GM03348 (cell line): ENCODE measurements at regions not wholly inside any gene's neighbourhood (a gene's known extent, or its start where the extent isn't known, plus 50 kb on each side); places are given as distances from the start of the nearest gene placed in this dataset.

Source experiments
- DNase-seq: peaks from one replicate; pipeline ENCODE4 v3.0.0; 2012; ENCODE audit warnings: low spot score

DNA sequence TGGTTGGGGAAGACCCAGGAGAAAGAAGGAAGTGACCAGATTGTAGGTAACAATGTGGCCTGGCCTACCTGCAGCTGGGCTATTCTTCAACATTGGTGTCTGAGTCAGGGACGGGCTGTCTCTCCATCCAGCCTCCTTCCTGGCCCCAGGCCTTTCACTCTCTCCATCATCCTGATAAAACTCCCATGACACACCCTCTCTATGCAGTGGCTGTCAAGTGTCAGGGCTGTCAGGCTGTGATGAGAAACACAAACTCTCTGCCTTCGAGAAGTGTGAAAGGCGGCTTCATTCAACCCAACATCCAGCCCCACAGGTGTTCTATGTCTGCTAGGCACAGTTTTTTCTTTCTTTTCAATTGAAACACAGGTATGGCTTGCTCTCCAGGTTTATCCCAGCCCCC is 153.3 kb upstream of the VSTM2B start:
- no peak for DNase-seq

DNA sequence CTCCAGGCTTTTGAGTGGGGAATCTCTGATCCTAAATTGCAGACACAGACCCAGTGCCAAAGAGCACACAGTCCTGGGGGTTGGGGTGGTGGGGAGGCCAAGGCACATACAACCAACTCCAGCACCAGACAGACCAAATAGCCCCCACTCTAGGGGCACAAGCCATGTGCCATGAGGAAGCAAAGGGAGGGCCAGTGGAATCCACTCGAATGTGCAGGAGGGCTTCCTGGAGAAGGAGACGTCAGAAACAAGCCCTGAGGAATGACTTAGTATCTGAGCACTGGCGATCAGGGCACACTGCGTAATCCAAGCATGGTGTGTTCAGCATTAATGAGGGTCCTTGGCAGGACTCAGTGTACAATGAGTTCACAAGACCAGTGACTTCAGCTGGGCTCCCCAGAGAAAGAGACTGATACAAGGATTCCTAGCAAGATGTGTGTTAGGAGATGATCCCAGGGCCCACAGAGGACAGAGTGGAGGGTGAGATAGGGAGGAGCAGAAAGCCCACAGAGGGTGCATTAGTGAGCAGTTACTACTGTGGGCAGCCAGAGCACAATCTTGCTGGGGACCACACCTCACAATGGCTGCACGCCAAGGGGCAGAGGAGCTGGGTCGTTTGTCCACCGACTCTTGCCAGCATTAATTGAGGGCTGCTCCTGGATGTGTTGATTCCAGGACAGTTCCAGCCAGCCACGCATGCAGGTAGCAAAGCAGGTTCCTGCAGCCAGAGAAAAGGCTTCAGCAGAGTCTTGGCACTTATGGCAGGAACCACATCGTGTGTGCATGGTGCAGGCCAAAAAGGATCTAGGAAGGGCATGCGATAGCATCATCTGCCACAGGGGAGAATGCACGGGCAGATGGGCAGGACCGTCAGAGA is 152.6 kb upstream of the VSTM2B start:
- DNase-seq, result no peak

- no peak for DNase-seq
These were observed 150.2 kb upstream of the VSTM2B start for GRCh38 chr19:29375429-29376119.

GRCh38 chr19:29376855-29377354 is 148.9 kb upstream of the VSTM2B start:
- no peak for DNase-seq

DNA sequence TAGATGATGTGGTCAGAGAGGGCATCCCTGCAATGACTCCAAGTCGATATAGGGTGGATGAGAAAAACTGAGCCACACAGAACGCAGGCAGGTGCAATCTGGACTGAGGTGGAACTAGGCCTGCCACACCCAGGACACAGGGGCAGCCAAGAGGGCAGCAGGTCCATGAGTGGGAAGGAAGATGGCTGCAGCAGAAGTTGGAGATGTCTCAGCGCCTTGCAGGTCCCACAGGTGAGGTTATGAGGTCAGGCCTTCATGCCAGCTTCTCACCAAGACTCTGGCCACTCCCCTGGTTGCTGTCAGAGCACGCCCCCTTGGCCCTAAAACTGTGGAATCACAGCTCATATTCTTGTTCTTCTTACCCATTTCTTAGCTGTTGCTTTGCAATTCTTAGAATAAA is 147.7 kb upstream of the VSTM2B start:
- DNase-seq, result no peak

GRCh38 chr19:29378543-29379080 is 147.2 kb upstream of the VSTM2B start:
- no peak for DNase-seq

- no peak for DNase-seq
These were observed 146.4 kb upstream of the VSTM2B start for GRCh38 chr19:29379257-29380021.

DNA sequence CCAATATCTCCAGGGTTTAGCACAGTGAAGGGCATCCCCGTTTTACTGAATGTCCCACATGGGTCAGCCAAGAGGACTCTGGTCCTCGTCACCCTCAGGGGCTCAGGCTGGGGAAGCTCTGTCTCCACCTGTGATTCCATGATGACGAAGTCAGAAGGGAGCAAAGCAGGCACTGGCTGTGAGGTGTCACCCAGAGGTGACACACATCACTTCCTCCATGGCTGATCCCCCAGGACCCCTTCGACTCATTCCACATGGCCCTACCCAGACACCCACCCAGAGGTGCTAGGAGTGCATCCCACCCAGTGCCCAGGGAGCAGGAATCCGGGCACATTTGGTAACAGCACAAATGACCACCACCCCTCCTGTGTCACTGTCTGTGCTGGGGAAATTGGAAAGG is 145.2 kb upstream of the VSTM2B start:
- DNase-seq, result no peak

DNA sequence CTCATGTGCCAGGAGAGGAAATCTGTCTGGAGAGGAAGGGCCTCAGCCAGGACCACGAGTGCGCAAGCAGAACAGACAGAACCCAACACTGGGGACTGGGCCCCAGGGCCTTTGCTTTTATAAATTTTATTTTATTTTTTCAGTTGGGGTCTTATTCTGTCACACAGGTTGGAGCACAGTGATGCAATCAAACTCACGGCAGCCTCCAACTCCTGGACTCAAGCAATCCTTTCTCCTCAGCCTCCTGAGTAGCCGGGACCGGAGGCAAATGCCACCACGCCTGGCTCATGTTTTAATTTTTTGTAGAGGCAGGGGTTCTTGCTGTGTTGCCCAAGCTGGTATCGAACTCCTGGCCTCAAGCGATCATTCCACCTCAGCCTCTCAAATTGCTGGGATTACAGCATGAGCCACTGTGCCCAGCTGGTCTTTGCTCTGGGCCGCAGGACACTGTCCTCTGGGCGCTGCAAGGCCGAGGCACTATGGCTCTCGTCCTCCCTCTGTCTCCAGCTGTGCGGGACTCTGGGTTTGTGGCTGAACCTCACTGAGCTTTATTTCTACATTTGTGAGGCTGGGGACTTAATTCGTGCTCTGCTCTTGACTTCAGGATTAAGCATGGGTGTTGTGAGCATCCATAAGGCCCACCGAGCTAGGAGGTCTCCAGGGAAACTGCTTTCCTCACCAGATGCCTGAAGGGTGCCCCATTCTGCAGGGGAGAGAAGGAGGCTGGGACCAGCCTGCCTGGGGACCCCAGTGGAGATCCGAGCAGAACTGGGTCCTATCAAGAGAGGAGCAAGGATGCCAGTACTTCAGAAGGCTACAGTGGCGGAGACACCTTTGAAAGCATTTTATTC is 144.2 kb upstream of the VSTM2B start:
- no peak for DNase-seq

- DNase-seq, result no peak
These were observed 142.1 kb upstream of the VSTM2B start for GRCh38 chr19:29383696-29384095.

DNA sequence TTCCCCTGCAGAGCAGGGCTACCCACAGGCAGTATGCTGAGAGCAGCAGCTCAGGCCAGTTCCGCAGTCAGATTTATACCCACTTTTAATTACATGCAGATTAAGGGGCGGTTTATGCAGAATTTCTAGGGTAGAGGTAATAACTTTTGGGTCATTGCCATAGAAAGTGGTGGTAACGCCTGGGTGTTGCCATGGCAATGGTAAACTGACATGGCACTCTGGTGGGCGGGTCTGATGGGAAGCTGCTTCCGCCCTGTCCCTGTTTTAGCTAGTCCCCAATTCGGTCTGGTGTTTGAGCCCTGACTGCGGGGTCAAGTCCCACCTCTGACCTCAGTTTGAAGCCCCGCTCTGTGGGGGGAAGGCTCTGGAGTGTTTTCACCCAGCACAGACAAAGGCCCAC is 141.1 kb upstream of the VSTM2B start:
- DNase-seq, result no peak

DNA sequence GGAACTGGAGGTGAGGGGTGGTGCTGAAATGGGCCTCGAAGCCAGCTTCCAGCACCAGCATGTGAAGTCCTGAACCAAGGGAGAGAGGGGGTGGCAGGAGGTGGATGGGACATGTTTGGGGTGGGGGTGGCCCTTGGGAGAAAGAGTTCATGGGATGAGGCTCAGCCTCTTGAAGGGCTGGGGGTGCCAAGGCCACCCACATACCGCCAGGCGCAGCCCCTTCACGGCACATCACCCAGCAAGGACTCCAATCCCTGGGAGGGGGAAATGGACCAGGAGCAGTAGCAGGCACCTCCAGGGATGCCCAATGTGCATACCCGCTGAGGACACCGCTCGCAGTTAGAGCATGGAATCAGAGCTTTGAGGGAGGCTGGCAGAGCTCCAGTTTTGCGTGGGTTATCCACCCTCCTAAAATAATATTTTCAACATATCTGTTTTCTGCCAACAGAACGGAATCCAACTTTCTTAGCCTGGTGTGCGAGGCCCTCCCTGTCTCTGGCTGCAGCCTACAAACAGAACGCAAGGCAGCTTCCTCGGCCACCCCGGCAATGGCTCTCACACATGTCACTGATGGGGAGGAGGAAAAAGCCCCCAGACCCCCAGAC is 140.5 kb upstream of the VSTM2B start:
- DNase-seq, result no peak

DNA sequence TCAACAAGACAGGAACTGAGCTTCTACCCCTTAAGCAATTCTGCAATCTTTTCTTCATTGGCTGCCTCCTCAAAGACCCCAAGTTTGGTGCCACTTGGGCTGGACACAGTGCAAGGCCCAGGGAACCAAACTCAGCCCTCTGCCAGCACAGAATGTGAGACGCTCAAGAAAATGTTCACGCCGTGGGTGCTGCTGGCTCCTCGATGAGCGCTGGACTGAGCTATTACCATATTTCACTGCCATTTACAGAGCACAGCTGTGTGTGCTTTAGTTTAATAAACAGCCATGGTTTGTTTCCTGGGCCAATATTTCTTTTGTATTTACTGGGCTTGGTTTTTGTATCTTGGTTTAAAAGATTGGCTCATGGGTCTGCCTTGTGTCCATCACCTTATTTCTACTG is 138.8 kb upstream of the VSTM2B start:
- DNase-seq, result no peak

DNA sequence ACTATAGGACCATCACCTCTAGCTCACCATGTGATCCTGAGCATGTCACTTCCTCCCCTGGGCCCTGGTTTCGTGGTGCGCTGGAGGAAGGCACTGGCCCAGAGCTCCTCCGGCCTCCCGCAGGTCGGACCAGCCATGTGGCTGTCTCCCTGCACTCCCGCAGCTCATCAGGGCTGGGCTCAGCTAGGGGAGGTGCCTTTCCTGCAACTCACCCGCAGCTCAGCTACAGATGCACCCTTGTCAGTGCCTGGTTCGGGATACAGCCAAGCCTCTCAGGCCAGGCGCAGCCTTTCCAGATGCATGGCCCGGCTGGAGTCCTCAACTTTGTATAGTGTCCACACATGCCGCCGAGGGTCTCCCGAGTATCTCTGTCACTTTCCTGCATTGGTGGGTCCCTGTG is 138.2 kb upstream of the VSTM2B start:
- DNase-seq, result no peak

- no peak for DNase-seq
These were observed 136.3 kb upstream of the VSTM2B start for GRCh38 chr19:29389495-29389894.

DNA sequence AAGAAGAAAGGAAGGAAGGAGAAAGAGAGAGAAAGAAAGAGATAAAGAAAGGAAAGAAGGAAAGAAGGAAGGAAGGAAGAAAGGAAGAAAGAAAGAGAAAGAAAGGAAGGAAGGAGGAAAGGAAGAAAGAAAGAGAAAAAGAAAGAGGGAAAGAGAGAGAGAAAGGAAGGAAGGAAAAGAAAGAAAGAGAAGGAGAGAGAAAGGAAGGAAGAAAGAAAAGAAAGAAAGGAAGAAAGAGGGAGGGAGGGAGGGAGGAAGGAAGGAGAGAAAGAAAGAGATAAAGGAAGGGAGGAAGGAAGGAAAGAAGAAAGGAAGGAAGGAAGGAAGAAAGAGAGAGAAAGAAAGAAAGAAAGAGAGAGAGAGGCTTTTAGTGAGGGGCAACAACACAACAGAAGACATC is 135.1 kb upstream of the VSTM2B start:
- no peak for DNase-seq

DNA sequence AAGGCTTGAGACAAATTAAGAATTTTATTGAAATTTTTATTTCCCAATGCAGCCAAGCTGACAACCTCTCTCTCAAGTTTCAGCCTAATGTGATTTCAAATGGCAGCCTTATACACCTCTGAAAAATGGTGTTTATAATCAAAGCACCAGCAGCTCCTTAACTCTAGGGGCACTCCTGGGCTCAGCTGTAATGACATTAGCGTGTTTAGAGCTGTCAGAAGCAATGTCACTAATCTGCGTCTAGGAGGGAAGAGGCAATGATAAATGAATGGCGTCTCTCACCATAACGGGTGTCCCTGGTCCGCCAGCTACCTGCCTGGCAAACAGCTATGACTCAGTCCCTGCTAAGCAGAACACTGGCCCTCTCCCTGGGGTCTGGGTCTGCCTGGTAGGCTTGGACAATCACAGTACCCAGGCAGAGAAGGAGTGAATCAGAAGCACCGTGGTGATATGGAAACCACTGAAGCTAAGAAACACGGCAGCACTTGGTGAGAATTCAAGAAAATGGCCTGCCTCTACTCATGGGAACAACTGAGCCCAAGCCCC is 131.8 kb upstream of the VSTM2B start:
- DNase-seq, result no peak

GRCh38 chr19:29395111-29395733 is 130.6 kb upstream of the VSTM2B start:
- no peak for DNase-seq

- DNase-seq, result no peak
These were observed 129.9 kb upstream of the VSTM2B start for GRCh38 chr19:29395734-29396414.

DNA sequence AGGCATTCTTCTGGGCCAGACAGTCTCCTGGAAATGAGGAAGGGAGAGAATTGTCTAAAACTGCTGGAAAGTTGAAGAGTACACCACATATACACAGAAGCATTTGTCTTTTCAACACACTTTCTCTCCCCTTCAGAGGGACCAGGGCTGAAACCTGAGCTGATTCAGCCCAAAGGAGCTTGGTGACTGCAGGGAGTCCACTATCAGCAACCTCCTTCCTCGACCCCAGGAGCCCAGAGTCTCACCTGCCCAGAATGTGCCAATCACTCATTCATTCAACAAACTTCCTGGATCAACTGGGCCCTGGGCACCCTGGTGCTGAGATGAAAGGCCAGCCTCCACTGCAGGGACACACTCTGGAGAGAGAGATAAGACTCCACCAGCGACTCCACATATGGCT is 128.9 kb upstream of the VSTM2B start:
- no peak for DNase-seq
